ENCODE measurements at regions not wholly inside any gene's neighbourhood (a gene's known extent, or its start where the extent isn't known, plus 50 kb on each side); places are given as distances from the start of the nearest gene placed in this dataset.

GRCh38 chr22:48957987-48958321, 869.7 kb downstream of the BRD1 start:
- Histone ChIP-seq H3K27ac (no peak overlapping the region), H3K27me3 (peaks cover 0 to 36% (median 0%) of the 10 kb centered on the region in 4 donors), H3K36me3 (no peaks in the 10 kb centered on the region), H3K4me1 (no peaks in the 10 kb centered on the region), H3K4me3 (no peak overlapping the region), H3K9me3 (no peaks in the 10 kb centered on the region)
- WGBS, 2 donors: 50 to 52% methylated on average over 2 to 4 of the region's 5 CpGs
- intact Hi-C loops (cut with DNase I): no loop called here
- TF ChIP-seq POLR2A (IDR thresholded peaks at IDR 0.05): no peak
- DNase-seq: no peak

GRCh38 chr22:48957311-48957986, 870.2 kb downstream of the BRD1 start:
- intact Hi-C loops (cut with DNase I): no loop called here
- no peaks in the 10 kb centered on the region for H3K9me3 ChIP-seq
- no peak for TF ChIP-seq CTCF (IDR thresholded peaks at IDR 0.05)
- TF ChIP-seq POLR2A (IDR thresholded peaks at IDR 0.05): no peak
- no peak for DNase-seq
- H3K4me3 ChIP-seq: no peak overlapping the region
- H3K36me3 ChIP-seq: no peaks in the 10 kb centered on the region
- 80 to 92% methylated on average over 1 to 7 of the region's 21 CpGs for WGBS, 2 donors
- no peaks in the 10 kb centered on the region for H3K4me1 ChIP-seq
- H3K27ac ChIP-seq: no peak overlapping the region
- H3K27me3 ChIP-seq: peaks cover 0 to 37% (median 0%) of the 10 kb centered on the region in 4 donors

- TF ChIP-seq POLR2A (IDR thresholded peaks at IDR 0.05) (no peak), CTCF (IDR thresholded peaks at IDR 0.05) (no peak)
- WGBS, 2 donors: 78 to 82% methylated on average over 14 to 21 of the region's 36 CpGs
- Histone ChIP-seq H3K27ac (no peak overlapping the region), H3K36me3 (no peaks in the 10 kb centered on the region), H3K27me3 (peaks cover 0 to 28% (median 0%) of the 10 kb centered on the region in 4 donors), H3K4me3 (no peak overlapping the region), H3K9me3 (no peaks in the 10 kb centered on the region), H3K4me1 (no peaks in the 10 kb centered on the region)
- DNase-seq: no peak
- intact Hi-C loops (cut with DNase I): no loop called here
These were observed 872.0 kb downstream of the BRD1 start for GRCh38 chr22:48955351-48956311.

- H3K9me3 ChIP-seq: no peaks in the 10 kb centered on the region
- no peaks in the 10 kb centered on the region for H3K4me1 ChIP-seq
- no peak overlapping the region for H3K27ac ChIP-seq
- TF ChIP-seq POLR2A (IDR thresholded peaks at IDR 0.05) (no peak), CTCF (IDR thresholded peaks at IDR 0.05) (no peak)
- no peak for DNase-seq
- H3K36me3 ChIP-seq: no peaks in the 10 kb centered on the region
- peaks cover 0 to 28% (median 0%) of the 10 kb centered on the region in 4 donors for H3K27me3 ChIP-seq
- intact Hi-C loops (cut with DNase I): no loop called here
- 23 to 40% methylated on average over 12 to 14 of the region's 16 CpGs for WGBS, 2 donors
- no peak overlapping the region for H3K4me3 ChIP-seq
These were observed 872.8 kb downstream of the BRD1 start for GRCh38 chr22:48954781-48955311.

GRCh38 chr22:48953830-48954229, 873.8 kb downstream of the BRD1 start:
- intact Hi-C loops (cut with DNase I): no loop called here
- no peaks in the 10 kb centered on the region for H3K4me1 ChIP-seq
- no peaks in the 10 kb centered on the region for H3K9me3 ChIP-seq
- no peak for DNase-seq
- TF ChIP-seq CTCF (IDR thresholded peaks at IDR 0.05) (no peak), POLR2A (IDR thresholded peaks at IDR 0.05) (no peak)
- no peaks in the 10 kb centered on the region for H3K36me3 ChIP-seq
- H3K4me3 ChIP-seq: no peak overlapping the region
- H3K27ac ChIP-seq: no peak overlapping the region
- WGBS, 2 donors: 72 to 74% methylated on average over 11 of the region's 11 CpGs
- peaks cover 0 to 27% (median 0%) of the 10 kb centered on the region in 4 donors for H3K27me3 ChIP-seq

All from esophagus squamous epithelium (tissue), 5 donors.